Gastroesophageal sphincter (tissue), 2 donors: ENCODE measurements at regions not wholly inside any gene's neighbourhood (a gene's known extent, or its start where the extent isn't known, plus 50 kb on each side); places are given as distances from the start of the nearest gene placed in this dataset.

Source experiments
- POLR2A ChIP-seq, 2 donors: fragments of 450-650 bp; IDR thresholded peaks; one replicate each; pipeline ENCODE4 v1.6.1; 2017; ENCODE audit warnings: antibody characterized with exemption in 2 of 2, mild to moderate bottlenecking in 2 of 2, moderate library complexity in 1 of 2
- POLR2AphosphoS5 ChIP-seq: sonication (generic); formaldehyde crosslinking; IDR thresholded peaks from one replicate; pipeline ENCODE4 v1.6.1; 2017; ENCODE audit warnings: antibody characterized with exemption

- TF ChIP-seq POLR2AphosphoS5 = no peak
- TF ChIP-seq POLR2A (IDR thresholded peaks at IDR 0.05) = no peak
Measured at GRCh38 chr10:63723320-63723719, 202.1 kb downstream of the REEP3 start.
